Naive thymus-derived CD8-positive, alpha-beta T cell (primary cell): ENCODE measurements at regions not wholly inside any gene's neighbourhood (a gene's known extent, or its start where the extent isn't known, plus 50 kb on each side); places are given as distances from the start of the nearest gene placed in this dataset.
"Not testable (repeated sequence)": the region's sequence is repeated elsewhere in the genome, so short reads cannot be mapped to it uniquely, and the experiment has no call there.

Experiments used
- ATAC-seq, 2 donors: fragments of 150-1000 bp; cut with Tn5 transposase in 1 of 2; sonication (Bioruptor Pico), chemical (Tn5 transposase) in 1 of 2; 1 replicate in 1 of 2; 2 replicates in 1 of 2; pipeline ENCODE4 v1.10.0; 2021; ENCODE audit warnings: mild to moderate bottlenecking in 2 of 2, moderate library complexity in 2 of 2
- POLR2A ChIA-PET: fragments of 350-600 bp; sonication (Branson Sonifier 250); formaldehyde crosslinking; loops from one replicate; lab custom pipeline; 2021; ENCODE audit warnings: antibody characterized with exemption; lab: Charles Lee
- DNase-seq, 10 donors: peaks; one replicate each; pipeline versions ENCODE4 v3.0.0 to v3.0.0-alpha.2; 2020 to 2022
- H3K27ac Mint-ChIP-seq, 10 donors: one replicate each; pipeline ENCODE4 v1.8.0; 2020 to 2022; ENCODE audit warnings: mild to moderate bottlenecking in 10 of 10, mixed read lengths in 10 of 10, moderate library complexity in 4 of 10, inconsistent platforms in 1 of 10
- H3K27me3 Mint-ChIP-seq, 5 donors: one replicate each; pipeline ENCODE4 v1.8.0; 2021 to 2022; ENCODE audit warnings: mixed read lengths in 5 of 5
- H3K36me3 Mint-ChIP-seq, 3 donors: one replicate each; pipeline ENCODE4 v1.8.0; 2020 to 2022; ENCODE audit warnings: mixed read lengths in 3 of 3, mild to moderate bottlenecking in 2 of 3, inconsistent platforms in 1 of 3
- H3K4me1 Mint-ChIP-seq, 4 donors: one replicate each; pipeline ENCODE4 v1.8.0; 2021 to 2022; ENCODE audit warnings: mixed read lengths in 4 of 4
- H3K4me3 Mint-ChIP-seq, 10 donors: one replicate each; pipeline ENCODE4 v1.8.0; 2020 to 2022; ENCODE audit warnings: mild to moderate bottlenecking in 10 of 10, mixed read lengths in 10 of 10, moderate library complexity in 6 of 10, inconsistent platforms in 1 of 10
- H3K9me3 Mint-ChIP-seq, 9 donors: one replicate each; pipeline ENCODE4 v1.8.0; 2020 to 2022; ENCODE audit warnings: mixed read lengths in 9 of 9, mild to moderate bottlenecking in 3 of 9, inconsistent platforms in 1 of 9, moderate library complexity in 1 of 9

GRCh38 chr1:143728802-143729448 is 242.9 kb downstream of the FAM72C start:
- peak; percentile 84 to 89 for ATAC-seq
- Mint-ChIP-seq H3K36me3 (peaks cover 0 to 13% (median 2%) of the 10 kb centered on the region in 3 donors), H3K27me3 (peaks cover 18 to 53% (median 30%) of the 10 kb centered on the region in 5 donors), H3K4me3 (peak overlapping the region in 1 of 10 donors; percentile 39), H3K27ac (peak overlapping the region in 1 of 10 donors; percentile 83), H3K9me3 (peaks cover 0 to 26% (median 3%) of the 10 kb centered on the region in 9 donors)
- POLR2A ChIA-PET, DNase-seq, H3K4me1 Mint-ChIP-seq: not testable (repeated sequence)

GRCh38 chr1:143727263-143727662 is 244.5 kb downstream of the FAM72C start:
- peaks cover 0 to 13% (median 2%) of the 10 kb centered on the region in 3 donors for H3K36me3 Mint-ChIP-seq
- POLR2A ChIA-PET: no interaction called here
- H3K9me3 Mint-ChIP-seq: peaks cover 0 to 19% (median 4%) of the 10 kb centered on the region in 9 donors
- peak overlapping the region in 1 of 10 donors; percentile 27 for H3K4me3 Mint-ChIP-seq
- ATAC-seq (no peak), DNase-seq (no peak)
- H3K27ac Mint-ChIP-seq: no peak overlapping the region
- H3K4me1 Mint-ChIP-seq: peaks cover 0 to 4% (median 1%) of the 10 kb centered on the region in 4 donors
- peaks cover 16 to 53% (median 30%) of the 10 kb centered on the region in 5 donors for H3K27me3 Mint-ChIP-seq

GRCh38 chr1:143721024-143721373 is 250.8 kb downstream of the FAM72C start:
- DNase-seq (no peak), ATAC-seq (no peak)
- no peak overlapping the region for H3K27ac Mint-ChIP-seq
- peaks cover 14 to 66% (median 42%) of the 10 kb centered on the region in 5 donors for H3K27me3 Mint-ChIP-seq
- peaks cover 0 to 4% (median 0%) of the 10 kb centered on the region in 4 donors for H3K4me1 Mint-ChIP-seq
- H3K9me3 Mint-ChIP-seq: peaks cover 0 to 7% (median 0%) of the 10 kb centered on the region in 9 donors
- POLR2A ChIA-PET: no interaction called here
- peak overlapping the region in 1 of 10 donors; percentile 61 for H3K4me3 Mint-ChIP-seq
- H3K36me3 Mint-ChIP-seq: no peaks in the 10 kb centered on the region

- no peak for DNase-seq
These were observed 251.4 kb downstream of the FAM72C start for GRCh38 chr1:143720087-143721023.

GRCh38 chr1:143718524-143718923 is 253.3 kb downstream of the FAM72C start:
- H3K27me3 Mint-ChIP-seq: peaks cover 18 to 73% (median 38%) of the 10 kb centered on the region in 5 donors
- POLR2A ChIA-PET: no interaction called here

More at GRCh38 chr1:143720087-143721023, 251.4 kb downstream of the FAM72C start:
- Mint-ChIP-seq H3K27ac (no peak overlapping the region), H3K9me3 (peaks cover 0 to 7% (median 0%) of the 10 kb centered on the region in 9 donors), H3K4me1 (peaks cover 0 to 4% (median 0%) of the 10 kb centered on the region in 4 donors), H3K4me3 (peak overlapping the region in 2 of 10 donors; percentile 56 to 61), H3K36me3 (no peaks in the 10 kb centered on the region), H3K27me3 (peaks cover 14 to 68% (median 42%) of the 10 kb centered on the region in 5 donors)
- POLR2A ChIA-PET: no interaction called here
- ATAC-seq: no peak

GRCh38 chr1:143718021-143718420 is 253.8 kb downstream of the FAM72C start:
- Mint-ChIP-seq H3K27me3 (peaks cover 13 to 70% (median 37%) of the 10 kb centered on the region in 5 donors), H3K4me3 (no peak overlapping the region), H3K36me3 (no peaks in the 10 kb centered on the region), H3K27ac (no peak overlapping the region), H3K9me3 (peaks cover 0 to 5% (median 0%) of the 10 kb centered on the region in 9 donors), H3K4me1 (peaks cover 0 to 4% (median 0%) of the 10 kb centered on the region in 4 donors)
- ATAC-seq: no peak
- POLR2A ChIA-PET: no interaction called here
- no peak for DNase-seq

More at GRCh38 chr1:143718524-143718923, 253.3 kb downstream of the FAM72C start:
- peaks cover 0 to 7% (median 0%) of the 10 kb centered on the region in 9 donors for H3K9me3 Mint-ChIP-seq
- H3K27ac Mint-ChIP-seq: no peak overlapping the region
- DNase-seq (no peak), ATAC-seq (no peak)
- no peak overlapping the region for H3K4me3 Mint-ChIP-seq
- H3K4me1 Mint-ChIP-seq: peaks cover 0 to 4% (median 0%) of the 10 kb centered on the region in 4 donors
- no peaks in the 10 kb centered on the region for H3K36me3 Mint-ChIP-seq

- Mint-ChIP-seq H3K27ac (peak overlapping the region in 1 of 10 donors; percentile 27), H3K4me1 (peaks cover 0 to 4% (median 0%) of the 10 kb centered on the region in 4 donors), H3K4me3 (no peak overlapping the region), H3K27me3 (peaks cover 13 to 65% (median 37%) of the 10 kb centered on the region in 5 donors), H3K9me3 (peaks cover 0 to 5% (median 0%) of the 10 kb centered on the region in 9 donors), H3K36me3 (no peaks in the 10 kb centered on the region)
- POLR2A ChIA-PET: no interaction called here
- no peak for DNase-seq
- no peak for ATAC-seq
These were observed 254.4 kb downstream of the FAM72C start for GRCh38 chr1:143717434-143717833.

GRCh38 chr1:143714913-143715312 is 256.9 kb downstream of the FAM72C start:
- H3K27me3 Mint-ChIP-seq: peaks cover 12 to 61% (median 31%) of the 10 kb centered on the region in 5 donors
- DNase-seq, H3K4me1 Mint-ChIP-seq, POLR2A ChIA-PET, ATAC-seq, H3K9me3 Mint-ChIP-seq, H3K36me3 Mint-ChIP-seq, H3K4me3 Mint-ChIP-seq, H3K27ac Mint-ChIP-seq: not testable (repeated sequence)

- ATAC-seq, POLR2A ChIA-PET, H3K36me3 Mint-ChIP-seq, H3K4me1 Mint-ChIP-seq, H3K27ac Mint-ChIP-seq, DNase-seq, H3K9me3 Mint-ChIP-seq, H3K4me3 Mint-ChIP-seq: not testable (repeated sequence)
- H3K27me3 Mint-ChIP-seq: peaks cover 19 to 60% (median 29%) of the 10 kb centered on the region in 5 donors
These were observed 262.1 kb downstream of the FAM72C start for GRCh38 chr1:143709606-143710259.

- peaks cover 11 to 50% (median 38%) of the 10 kb centered on the region in 5 donors for H3K27me3 Mint-ChIP-seq
- H3K27ac Mint-ChIP-seq, POLR2A ChIA-PET, H3K4me3 Mint-ChIP-seq, DNase-seq, ATAC-seq: not testable (repeated sequence)
- peaks cover 4 to 16% (median 4%) of the 10 kb centered on the region in 3 donors for H3K36me3 Mint-ChIP-seq
- peaks cover 0 to 13% (median 7%) of the 10 kb centered on the region in 4 donors for H3K4me1 Mint-ChIP-seq
- peaks cover 0 to 25% (median 2%) of the 10 kb centered on the region in 9 donors for H3K9me3 Mint-ChIP-seq
These were observed 269.0 kb downstream of the FAM72C start for GRCh38 chr1:143702739-143703138.

GRCh38 chr1:143699731-143700130 is 272.1 kb downstream of the FAM72C start:
- H3K36me3 Mint-ChIP-seq: peaks cover 3 to 16% (median 4%) of the 10 kb centered on the region in 3 donors
- peaks cover 18 to 65% (median 53%) of the 10 kb centered on the region in 5 donors for H3K27me3 Mint-ChIP-seq
- DNase-seq (no peak), ATAC-seq (no peak)
- peaks cover 0 to 24% (median 2%) of the 10 kb centered on the region in 9 donors for H3K9me3 Mint-ChIP-seq
- POLR2A ChIA-PET: no interaction called here
- peaks cover 0 to 13% (median 7%) of the 10 kb centered on the region in 4 donors for H3K4me1 Mint-ChIP-seq
- no peak overlapping the region for H3K27ac Mint-ChIP-seq
- H3K4me3 Mint-ChIP-seq: no peak overlapping the region

- POLR2A ChIA-PET: no interaction called here
- peak overlapping the region in 4 of 10 donors; percentile 10 to 46 (median 32) for H3K4me3 Mint-ChIP-seq
- H3K36me3 Mint-ChIP-seq: peaks cover 3 to 16% (median 4%) of the 10 kb centered on the region in 3 donors
- H3K9me3 Mint-ChIP-seq: peaks cover 0 to 22% (median 2%) of the 10 kb centered on the region in 9 donors
- H3K4me1 Mint-ChIP-seq: peaks cover 0 to 13% (median 7%) of the 10 kb centered on the region in 4 donors
- no peak for DNase-seq
- ATAC-seq: no peak
- H3K27ac Mint-ChIP-seq: no peak overlapping the region
- peaks cover 18 to 71% (median 59%) of the 10 kb centered on the region in 5 donors for H3K27me3 Mint-ChIP-seq
These were observed 272.7 kb downstream of the FAM72C start for GRCh38 chr1:143699115-143699514.
